ENCODE measurements at regions not wholly inside any gene's neighbourhood (a gene's known extent, or its start where the extent isn't known, plus 50 kb on each side); places are given as distances from the start of the nearest gene placed in this dataset.

DNA sequence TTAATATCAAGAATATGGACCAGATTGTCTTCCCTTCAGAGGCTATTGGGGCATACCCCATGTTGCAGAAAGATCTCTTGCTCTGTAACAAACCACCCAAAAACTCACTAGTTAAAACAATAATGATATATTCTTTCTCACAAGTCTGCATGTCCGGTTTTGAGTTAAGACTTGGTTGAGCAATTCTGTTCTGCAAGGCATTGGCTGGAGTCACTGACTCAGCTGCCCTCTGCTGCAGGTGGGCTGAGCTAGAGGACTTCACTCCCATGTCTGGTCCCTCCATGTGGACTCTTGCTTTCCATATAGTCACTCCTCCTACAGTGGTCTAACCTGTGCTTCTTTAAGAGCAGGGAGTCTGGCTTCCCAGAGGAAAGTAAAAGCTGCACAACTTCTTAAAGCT, 73.4 kb downstream of the ESM1 start:
- TF ChIP-seq EGR1 (IDR thresholded peaks at IDR 0.05), result no peak
- TF ChIP-seq USF1 (IDR thresholded peaks at IDR 0.05), result no peak
- TF ChIP-seq TAF1 (IDR thresholded peaks at IDR 0.05; ENCODE audit: low read depth), result no peak
- no peak for TF ChIP-seq CEBPB (IDR thresholded peaks at IDR 0.05)
- no peak for TF ChIP-seq CREB1 (IDR thresholded peaks at IDR 0.05; ENCODE audit: low read depth)
- no peak for TF ChIP-seq EP300 (IDR thresholded peaks at IDR 0.05; ENCODE audit: borderline replicate concordance)
- TF ChIP-seq REST (IDR thresholded peaks at IDR 0.05; ENCODE audit: low read depth), result no peak
- TF ChIP-seq, protein P1, sequence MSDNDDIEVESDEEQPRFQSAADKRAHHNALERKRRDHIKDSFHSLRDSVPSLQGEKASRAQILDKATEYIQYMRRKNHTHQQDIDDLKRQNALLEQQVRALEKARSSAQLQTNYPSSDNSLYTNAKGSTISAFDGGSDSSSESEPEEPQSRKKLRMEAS (IDR thresholded peaks at IDR 0.05), result no peak
- TF ChIP-seq RAD21 (IDR thresholded peaks at IDR 0.05; ENCODE audit: low read depth), result no peak
- TF ChIP-seq NFIC (IDR thresholded peaks at IDR 0.05), result no peak
